VCaP (cell line): ENCODE measurements at regions not wholly inside any gene's neighbourhood (a gene's known extent, or its start where the extent isn't known, plus 50 kb on each side); places are given as distances from the start of the nearest gene placed in this dataset.

ENCODE experiments used
- H3K27ac ChIP-seq: fragments of 450-650 bp; 2 replicates; pipeline ENCODE4 v1.5.1; 2017
- TF ChIP-seq, protein P1 (sequence below): fragments of 450-650 bp; conservative IDR thresholded peaks from 2 replicates; pipeline ENCODE4 v1.5.1; 2017; ENCODE audit warnings: mild to moderate bottlenecking, moderate library complexity

DNA sequence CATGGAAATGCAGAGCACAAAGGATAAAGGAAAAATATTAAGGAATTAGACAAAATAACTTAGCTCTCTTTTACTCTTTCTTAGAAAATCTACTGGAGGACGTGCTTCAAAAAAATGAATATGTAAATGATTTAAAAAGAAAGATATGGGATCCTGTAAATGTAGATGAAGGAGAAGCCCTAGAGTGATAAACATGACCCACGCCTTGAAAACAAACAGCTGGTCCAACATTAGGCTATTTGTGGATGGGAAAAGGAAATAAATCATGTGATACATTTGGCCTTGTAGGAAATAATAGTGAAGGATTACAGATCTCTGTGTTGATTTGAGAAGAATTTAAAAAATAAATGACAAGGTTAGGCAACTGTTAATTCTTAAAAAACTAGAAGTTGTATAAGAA is 492.1 kb upstream of the SLC39A10 start:
- TF ChIP-seq, protein P1, sequence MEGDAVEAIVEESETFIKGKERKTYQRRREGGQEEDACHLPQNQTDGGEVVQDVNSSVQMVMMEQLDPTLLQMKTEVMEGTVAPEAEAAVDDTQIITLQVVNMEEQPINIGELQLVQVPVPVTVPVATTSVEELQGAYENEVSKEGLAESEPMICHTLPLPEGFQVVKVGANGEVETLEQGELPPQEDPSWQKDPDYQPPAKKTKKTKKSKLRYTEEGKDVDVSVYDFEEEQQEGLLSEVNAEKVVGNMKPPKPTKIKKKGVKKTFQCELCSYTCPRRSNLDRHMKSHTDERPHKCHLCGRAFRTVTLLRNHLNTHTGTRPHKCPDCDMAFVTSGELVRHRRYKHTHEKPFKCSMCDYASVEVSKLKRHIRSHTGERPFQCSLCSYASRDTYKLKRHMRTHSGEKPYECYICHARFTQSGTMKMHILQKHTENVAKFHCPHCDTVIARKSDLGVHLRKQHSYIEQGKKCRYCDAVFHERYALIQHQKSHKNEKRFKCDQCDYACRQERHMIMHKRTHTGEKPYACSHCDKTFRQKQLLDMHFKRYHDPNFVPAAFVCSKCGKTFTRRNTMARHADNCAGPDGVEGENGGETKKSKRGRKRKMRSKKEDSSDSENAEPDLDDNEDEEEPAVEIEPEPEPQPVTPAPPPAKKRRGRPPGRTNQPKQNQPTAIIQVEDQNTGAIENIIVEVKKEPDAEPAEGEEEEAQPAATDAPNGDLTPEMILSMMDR, result no peak
- no peak overlapping the region for H3K27ac ChIP-seq

GRCh38 chr2:195162918-195163317 is 494.1 kb upstream of the SLC39A10 start:
- no peak overlapping the region for H3K27ac ChIP-seq
- TF ChIP-seq, protein P1, result no peak

GRCh38 chr2:195162194-195162593 is 494.8 kb upstream of the SLC39A10 start:
- TF ChIP-seq, protein P1, result no peak

DNA sequence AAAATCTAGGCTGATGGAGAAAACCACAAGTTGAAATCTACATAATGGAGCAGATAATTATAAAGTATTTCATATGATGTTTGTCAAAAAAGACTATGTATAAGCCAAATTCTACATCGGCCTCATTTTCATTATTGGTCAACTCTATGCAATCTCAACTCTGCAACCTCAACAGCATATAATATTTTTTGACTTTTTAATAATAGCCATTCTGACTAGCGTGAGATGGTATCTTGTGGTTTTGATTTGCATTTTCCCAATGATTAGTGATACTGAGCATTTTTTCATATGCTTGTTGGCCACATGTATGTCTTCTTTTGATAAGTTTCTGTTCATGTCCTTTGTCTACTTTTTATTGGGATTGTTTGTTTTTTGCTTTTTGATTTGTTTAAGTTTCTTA is 496.1 kb upstream of the SLC39A10 start:
- TF ChIP-seq, protein P1, result no peak
- H3K27ac ChIP-seq, result no peak overlapping the region

More at GRCh38 chr2:195162194-195162593, 494.8 kb upstream of the SLC39A10 start:
- no peak overlapping the region for H3K27ac ChIP-seq

- TF ChIP-seq, protein P1, result no peak
- no peak overlapping the region for H3K27ac ChIP-seq
These were observed 505.3 kb upstream of the SLC39A10 start for GRCh38 chr2:195151711-195152110.

DNA sequence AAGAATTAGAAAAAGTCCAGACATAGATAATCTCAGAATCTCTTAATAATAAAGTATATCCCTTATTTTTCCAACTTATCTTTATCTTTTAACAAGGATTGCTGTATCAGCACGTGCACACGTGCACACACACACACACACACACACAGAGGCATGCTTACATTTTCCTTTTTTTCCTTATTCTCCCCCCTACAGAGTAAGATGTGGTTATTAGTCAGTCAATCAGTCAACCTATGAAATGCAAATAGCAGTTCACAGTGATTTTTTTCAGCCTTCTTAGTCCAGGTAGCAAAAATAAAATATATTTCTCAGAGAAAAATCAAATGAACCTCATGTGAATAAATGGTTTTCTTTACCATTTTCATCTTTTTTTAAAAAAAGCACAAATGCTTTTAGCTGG is 506.2 kb upstream of the SLC39A10 start:
- H3K27ac ChIP-seq, result no peak overlapping the region
- TF ChIP-seq, protein P1, result no peak

DNA sequence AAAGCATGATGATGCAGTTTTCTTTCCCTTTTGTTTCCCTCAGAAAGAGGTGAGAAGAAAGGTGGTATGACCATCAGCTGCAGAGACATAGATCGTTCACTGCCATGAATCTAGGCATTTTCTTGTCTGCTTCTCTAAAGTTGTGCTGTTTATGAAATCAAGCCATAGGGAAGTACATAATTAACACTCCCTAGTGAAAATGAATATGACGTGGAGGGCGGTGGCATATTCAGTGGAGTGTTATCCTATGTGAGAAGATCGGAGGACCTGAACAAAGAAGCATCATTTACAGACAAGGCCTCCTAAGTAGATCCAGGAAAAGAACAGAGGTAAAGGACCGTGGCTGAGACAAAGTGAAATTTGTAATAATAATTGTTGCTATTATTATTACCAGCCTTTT is 509.0 kb upstream of the SLC39A10 start:
- TF ChIP-seq, protein P1, result no peak
- no peak overlapping the region for H3K27ac ChIP-seq
